KMS-11 (cell line): ENCODE measurements at regions not wholly inside any gene's neighbourhood (a gene's known extent, or its start where the extent isn't known, plus 50 kb on each side); places are given as distances from the start of the nearest gene placed in this dataset.

ENCODE experiments used
- H2AFZ ChIP-seq: fragments of 200-600 bp; sonication (generic); 2 replicates; pipeline ENCODE4 v1.6.1; 2016; ENCODE audit warnings: antibody characterized with exemption, mixed run types, low read depth
- H3K27ac ChIP-seq: fragments of 200-600 bp; sonication (generic); 2 replicates; pipeline ENCODE4 v1.6.1; 2016; ENCODE audit warnings: mild to moderate bottlenecking, mixed run types
- H3K27me3 ChIP-seq: fragments of 200-600 bp; sonication (generic); 2 replicates; pipeline ENCODE4 v1.6.1; 2017; ENCODE audit warnings: mild to moderate bottlenecking, low read depth, mixed run types, moderate library complexity; ENCODE audit not compliant: insufficient read depth
- H3K36me3 ChIP-seq: fragments of 200-600 bp; sonication (generic); 2 replicates; pipeline ENCODE4 v1.6.1; 2017; ENCODE audit warnings: mild to moderate bottlenecking, mixed run types; ENCODE audit not compliant: insufficient read depth
- H3K4me1 ChIP-seq: fragments of 200-600 bp; sonication (generic); 2 replicates; pipeline ENCODE4 v1.6.1; 2016; ENCODE audit warnings: mild to moderate bottlenecking, low read depth, mixed run types; ENCODE audit not compliant: poor library complexity, severe bottlenecking
- H3K4me2 ChIP-seq: fragments of 200-600 bp; sonication (generic); 2 replicates; pipeline ENCODE4 v1.7.0; 2016; ENCODE audit warnings: mild to moderate bottlenecking, mixed run types
- H3K4me3 ChIP-seq: fragments of 200-600 bp; sonication (generic); IDR thresholded peaks from 2 replicates; pipeline ENCODE4 v1.6.1; 2017; ENCODE audit warnings: low read depth, low read length, mixed read lengths; ENCODE audit not compliant: insufficient read depth
- H3K79me2 ChIP-seq: fragments of 200-600 bp; sonication (generic); 2 replicates; pipeline ENCODE4 v1.6.1; 2016; ENCODE audit warnings: low read depth, mixed run types; ENCODE audit not compliant: insufficient read depth
- H3K9ac ChIP-seq: fragments of 200-600 bp; sonication (generic); 2 replicates; pipeline ENCODE4 v1.6.1; 2016; ENCODE audit warnings: mild to moderate bottlenecking, mixed run types
- H4K20me1 ChIP-seq: fragments of 200-600 bp; sonication (generic); 2 replicates; pipeline ENCODE4 v1.6.1; 2016; ENCODE audit warnings: mild to moderate bottlenecking, mixed run types; ENCODE audit not compliant: insufficient read depth
- TF ChIP-seq, protein P1 (sequence below): fragments of 200-600 bp; sonication (generic); conservative IDR thresholded peaks from 2 replicates; pipeline ENCODE4 v1.6.1; 2017; ENCODE audit warnings: low read depth, mild to moderate bottlenecking, antibody characterized with exemption, low read length, moderate library complexity, mixed read lengths

DNA sequence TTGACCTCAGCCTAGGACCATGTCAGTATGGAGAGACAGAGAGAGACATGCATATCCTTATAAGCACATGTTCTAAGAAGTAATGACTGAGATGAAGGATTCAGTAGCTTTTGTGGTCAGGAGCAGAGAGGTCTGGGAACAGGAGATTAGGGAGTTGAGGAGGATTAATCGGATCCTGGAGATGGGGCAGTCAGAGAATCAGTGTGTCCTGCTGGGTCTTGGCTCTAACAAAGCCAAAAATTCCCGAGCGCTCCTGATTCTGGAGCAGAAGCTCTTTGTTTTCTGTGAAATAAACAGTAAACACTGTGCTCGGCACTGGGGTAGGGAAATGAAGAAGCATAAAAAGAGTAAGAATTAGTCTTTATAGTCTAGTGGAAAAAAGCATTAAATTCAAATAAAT lies 520.0 kb upstream of the CLINT1 start:
- no peaks in the 10 kb centered on the region for H4K20me1 ChIP-seq
- no peaks in the 10 kb centered on the region for H3K79me2 ChIP-seq
- H3K4me2 ChIP-seq = no peak overlapping the region
- H3K27ac ChIP-seq = no peak overlapping the region
- TF ChIP-seq, protein P1, sequence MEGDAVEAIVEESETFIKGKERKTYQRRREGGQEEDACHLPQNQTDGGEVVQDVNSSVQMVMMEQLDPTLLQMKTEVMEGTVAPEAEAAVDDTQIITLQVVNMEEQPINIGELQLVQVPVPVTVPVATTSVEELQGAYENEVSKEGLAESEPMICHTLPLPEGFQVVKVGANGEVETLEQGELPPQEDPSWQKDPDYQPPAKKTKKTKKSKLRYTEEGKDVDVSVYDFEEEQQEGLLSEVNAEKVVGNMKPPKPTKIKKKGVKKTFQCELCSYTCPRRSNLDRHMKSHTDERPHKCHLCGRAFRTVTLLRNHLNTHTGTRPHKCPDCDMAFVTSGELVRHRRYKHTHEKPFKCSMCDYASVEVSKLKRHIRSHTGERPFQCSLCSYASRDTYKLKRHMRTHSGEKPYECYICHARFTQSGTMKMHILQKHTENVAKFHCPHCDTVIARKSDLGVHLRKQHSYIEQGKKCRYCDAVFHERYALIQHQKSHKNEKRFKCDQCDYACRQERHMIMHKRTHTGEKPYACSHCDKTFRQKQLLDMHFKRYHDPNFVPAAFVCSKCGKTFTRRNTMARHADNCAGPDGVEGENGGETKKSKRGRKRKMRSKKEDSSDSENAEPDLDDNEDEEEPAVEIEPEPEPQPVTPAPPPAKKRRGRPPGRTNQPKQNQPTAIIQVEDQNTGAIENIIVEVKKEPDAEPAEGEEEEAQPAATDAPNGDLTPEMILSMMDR = no peak
- no peak overlapping the region for H3K9ac ChIP-seq
- no peak overlapping the region for H3K4me3 ChIP-seq
- H3K27me3 ChIP-seq = no peaks in the 10 kb centered on the region
- H2AFZ ChIP-seq = no peak overlapping the region
- H3K4me1 ChIP-seq = no peaks in the 10 kb centered on the region
- no peaks in the 10 kb centered on the region for H3K36me3 ChIP-seq

- H3K9ac ChIP-seq = no peak overlapping the region
- no peaks in the 10 kb centered on the region for H3K4me1 ChIP-seq
- H3K4me3 ChIP-seq = no peak overlapping the region
- no peak overlapping the region for H3K4me2 ChIP-seq
- TF ChIP-seq, protein P1 = no peak
- no peaks in the 10 kb centered on the region for H3K79me2 ChIP-seq
- H4K20me1 ChIP-seq = no peaks in the 10 kb centered on the region
- no peaks in the 10 kb centered on the region for H3K36me3 ChIP-seq
- no peak overlapping the region for H2AFZ ChIP-seq
- no peaks in the 10 kb centered on the region for H3K27me3 ChIP-seq
- H3K27ac ChIP-seq = no peak overlapping the region
Measured at GRCh38 chr5:158376679-158377078, 517.7 kb upstream of the CLINT1 start.

DNA sequence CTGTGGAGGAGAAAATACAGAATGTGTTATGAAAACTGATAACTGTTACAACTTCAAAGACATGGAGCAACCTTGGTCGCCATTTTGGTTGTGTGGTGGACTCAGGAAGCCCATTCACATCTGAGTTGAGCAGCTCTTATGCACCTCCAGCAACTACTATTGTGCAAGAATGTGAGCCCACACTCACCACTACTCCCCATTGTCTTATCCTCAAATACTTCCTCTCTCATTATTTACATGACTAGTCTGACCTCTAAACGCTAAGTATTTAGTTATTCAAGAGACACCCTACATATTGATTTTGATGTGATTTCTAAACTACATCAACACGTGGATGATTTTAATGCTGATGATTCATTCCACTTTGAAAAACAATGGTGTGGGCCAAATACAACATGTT lies 516.6 kb upstream of the CLINT1 start:
- Histone ChIP-seq H3K4me1 (no peaks in the 10 kb centered on the region), H3K36me3 (no peaks in the 10 kb centered on the region), H4K20me1 (no peaks in the 10 kb centered on the region), H3K9ac (no peak overlapping the region), H3K27me3 (no peaks in the 10 kb centered on the region), H3K4me2 (no peak overlapping the region), H2AFZ (no peak overlapping the region), H3K27ac (no peak overlapping the region), H3K4me3 (no peak overlapping the region), H3K79me2 (no peaks in the 10 kb centered on the region)
- TF ChIP-seq, protein P1 = no peak

- H3K36me3 ChIP-seq = no peaks in the 10 kb centered on the region
- H3K27me3 ChIP-seq = no peaks in the 10 kb centered on the region
- no peaks in the 10 kb centered on the region for H3K79me2 ChIP-seq
- H3K4me2 ChIP-seq = no peak overlapping the region
- no peaks in the 10 kb centered on the region for H4K20me1 ChIP-seq
- TF ChIP-seq, protein P1 = no peak
- H3K4me1 ChIP-seq = no peaks in the 10 kb centered on the region
- no peak overlapping the region for H3K27ac ChIP-seq
- no peak overlapping the region for H3K9ac ChIP-seq
- H2AFZ ChIP-seq = no peak overlapping the region
- no peak overlapping the region for H3K4me3 ChIP-seq
Measured at GRCh38 chr5:158373608-158374395, 514.9 kb upstream of the CLINT1 start.
